ENCODE measurements at regions not wholly inside any gene's neighbourhood (a gene's known extent, or its start where the extent isn't known, plus 50 kb on each side); places are given as distances from the start of the nearest gene placed in this dataset.
"Not testable (repeated sequence)": the region's sequence is repeated elsewhere in the genome, so short reads cannot be mapped to it uniquely, and the experiment has no call there.

DNA sequence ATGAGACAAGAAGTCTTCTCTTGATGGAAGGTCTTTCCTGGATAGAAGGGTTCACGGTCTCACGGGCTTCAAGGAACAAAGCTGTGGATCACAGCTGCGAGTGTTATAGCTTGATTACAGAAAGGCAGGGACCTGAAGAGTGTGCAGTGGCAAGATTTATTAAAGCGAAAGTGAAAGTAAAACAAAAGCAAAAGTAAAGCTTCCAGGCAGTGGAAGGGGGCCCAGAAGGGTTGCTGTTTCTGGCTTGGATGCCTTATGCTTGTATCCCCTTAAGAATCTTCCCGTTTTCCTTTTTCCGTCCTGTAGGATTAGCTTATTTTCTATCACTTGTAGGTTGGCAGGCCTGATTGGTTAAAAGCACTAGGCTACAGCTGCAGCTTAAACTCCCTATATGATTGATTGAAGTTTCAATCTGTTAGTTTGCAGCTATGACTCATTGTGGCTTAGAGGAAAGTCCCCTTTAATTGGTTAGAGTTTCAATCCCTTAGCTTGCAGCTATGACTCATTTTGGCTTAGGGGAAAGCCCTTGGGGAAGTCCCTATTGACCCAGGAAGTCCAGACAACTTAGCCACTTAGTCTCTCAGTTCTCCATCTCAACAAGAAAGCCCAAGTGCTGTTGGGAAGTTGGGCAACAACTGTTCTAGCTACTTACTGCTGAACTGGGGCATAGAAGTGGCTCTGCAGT is 183.7 kb upstream of the NLGN4Y start:
- DNase-seq (ENCODE audit: low spot score): no peak
- in situ Hi-C loops (cut with HindIII; ENCODE audit: low sequenced_read_pairs): no loop called here

GRCh38 chrY:14344648-14345333 is 179.5 kb upstream of the NLGN4Y start:
- DNase-seq (ENCODE audit: low spot score): no peak
- in situ Hi-C loops (cut with HindIII; ENCODE audit: low sequenced_read_pairs): no loop called here

- in situ Hi-C loops (cut with HindIII; ENCODE audit: low sequenced_read_pairs): no loop called here
- no peak for DNase-seq (ENCODE audit: low spot score)
Measured at GRCh38 chrY:14351590-14351989, 172.7 kb upstream of the NLGN4Y start.

DNA sequence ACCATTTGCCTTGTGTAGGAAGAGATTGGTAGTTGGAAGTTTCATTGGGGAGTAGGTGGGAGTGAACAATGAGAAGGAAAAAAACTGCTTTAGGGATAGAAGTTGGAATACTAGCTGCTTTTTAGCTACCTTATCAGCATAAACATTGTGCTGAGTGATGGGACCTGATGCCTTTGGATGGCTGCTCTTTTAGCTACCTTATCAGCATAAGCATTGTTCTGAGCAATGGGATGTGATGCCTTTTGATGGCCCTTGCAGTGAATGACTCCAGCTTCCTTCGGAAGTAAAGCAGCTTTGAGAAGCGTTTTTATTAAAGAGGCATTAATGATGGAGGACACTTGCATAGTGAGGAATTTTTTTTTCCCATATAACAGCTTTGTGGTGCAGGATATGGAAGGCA is 168.2 kb upstream of the NLGN4Y start:
- DNase-seq (ENCODE audit: low spot score): no peak
- in situ Hi-C loops (cut with HindIII; ENCODE audit: low sequenced_read_pairs): no loop called here

GRCh38 chrY:14360748-14361500 is 163.4 kb upstream of the NLGN4Y start:
- in situ Hi-C loops (cut with HindIII; ENCODE audit: low sequenced_read_pairs): no loop called here
- no peak for DNase-seq (ENCODE audit: low spot score)

- DNase-seq (ENCODE audit: low spot score): no peak
- in situ Hi-C loops (cut with HindIII; ENCODE audit: low sequenced_read_pairs): no loop called here
Measured at GRCh38 chrY:14373608-14374007, 150.7 kb upstream of the NLGN4Y start.

GRCh38 chrY:14378217-14378616 is 146.1 kb upstream of the NLGN4Y start:
- in situ Hi-C loops (cut with HindIII; ENCODE audit: low sequenced_read_pairs): no loop called here
- no peak for DNase-seq (ENCODE audit: low spot score)

- DNase-seq (ENCODE audit: low spot score); in situ Hi-C loops (cut with HindIII; ENCODE audit: low sequenced_read_pairs): not testable (repeated sequence)
Measured at GRCh38 chrY:14410549-14411030, 113.7 kb upstream of the NLGN4Y start.

GRCh38 chrY:14411334-14411733 is 113.0 kb upstream of the NLGN4Y start:
- no peak for DNase-seq (ENCODE audit: low spot score)
- in situ Hi-C loops (cut with HindIII; ENCODE audit: low sequenced_read_pairs): no loop called here

DNA sequence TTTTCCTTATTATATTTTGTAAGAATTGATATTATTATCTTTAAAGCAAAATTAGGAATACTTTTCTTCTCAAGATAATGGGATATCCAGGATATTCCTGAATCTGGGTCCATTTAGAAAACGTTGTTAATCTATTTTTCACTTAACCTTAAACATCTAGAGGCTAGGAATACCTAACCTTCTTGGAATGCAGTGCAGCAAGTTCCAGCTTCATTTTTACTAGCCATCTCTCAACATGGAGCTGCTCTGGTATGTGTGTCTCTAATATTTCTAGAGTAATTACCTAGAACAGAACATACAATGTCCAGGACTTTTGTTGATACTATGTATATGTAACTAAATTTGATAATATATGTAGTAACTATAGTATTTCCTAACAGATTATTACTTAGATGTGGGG is 87.8 kb upstream of the NLGN4Y start:
- DNase-seq (ENCODE audit: low spot score): no peak
- in situ Hi-C loops (cut with HindIII; ENCODE audit: low sequenced_read_pairs): no loop called here

GRCh38 chrY:14437626-14438025 is 86.7 kb upstream of the NLGN4Y start:
- no peak for DNase-seq (ENCODE audit: low spot score)
- in situ Hi-C loops (cut with HindIII; ENCODE audit: low sequenced_read_pairs): no loop called here

- no peak for DNase-seq (ENCODE audit: low spot score)
- in situ Hi-C loops (cut with HindIII; ENCODE audit: low sequenced_read_pairs): no loop called here
Measured at GRCh38 chrY:14438395-14438794, 85.9 kb upstream of the NLGN4Y start.

- in situ Hi-C loops (cut with HindIII; ENCODE audit: low sequenced_read_pairs): no loop called here
- DNase-seq (ENCODE audit: low spot score): no peak
Measured at GRCh38 chrY:14444550-14444949, 79.8 kb upstream of the NLGN4Y start.

DNA sequence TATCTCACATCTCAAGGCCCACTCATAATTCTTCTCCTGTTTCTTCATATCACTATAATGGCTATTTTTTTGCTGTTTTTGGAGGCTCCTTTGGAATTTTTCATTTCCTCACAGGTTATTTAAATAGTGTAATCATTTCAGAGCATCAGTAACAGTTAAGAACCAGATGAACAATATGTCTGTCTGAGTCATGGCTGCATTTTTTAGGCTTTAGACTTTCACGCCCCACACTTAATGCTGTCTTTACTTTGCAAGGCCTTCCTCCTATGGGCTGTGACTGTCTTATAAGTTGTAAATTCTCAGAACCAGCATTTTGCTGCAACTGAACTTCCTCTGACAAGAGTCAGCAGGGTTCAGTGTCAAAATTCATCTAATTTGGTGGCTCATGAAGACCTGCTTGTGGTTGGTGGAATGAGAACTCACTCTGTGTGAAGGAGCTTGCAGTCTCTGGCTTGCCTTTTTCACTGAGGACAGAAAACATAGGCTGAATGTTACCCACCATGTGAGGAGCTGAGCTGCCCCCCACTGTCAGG is 56.1 kb upstream of the NLGN4Y start:
- no peak for DNase-seq (ENCODE audit: low spot score)
- in situ Hi-C loops (cut with HindIII; ENCODE audit: low sequenced_read_pairs): no loop called here

- in situ Hi-C loops (cut with HindIII; ENCODE audit: low sequenced_read_pairs): no loop called here
- no peak for DNase-seq (ENCODE audit: low spot score)
Measured at GRCh38 chrY:14472421-14472820, 51.9 kb upstream of the NLGN4Y start.

GRCh38 chrY:14473320-14473719 is 51.0 kb upstream of the NLGN4Y start:
- in situ Hi-C loops (cut with HindIII; ENCODE audit: low sequenced_read_pairs): no loop called here

More at GRCh38 chrY:14473320-14473719, 51.0 kb upstream of the NLGN4Y start:
- DNase-seq (ENCODE audit: low spot score): no peak

Data from G401 (cell line).